ENCODE measurements at regions not wholly inside any gene's neighbourhood (a gene's known extent, or its start where the extent isn't known, plus 50 kb on each side); places are given as distances from the start of the nearest gene placed in this dataset.

GRCh38 chr3:20760981-20761380 is 575.0 kb upstream of the SGO1 start:
- TF ChIP-seq CTCF (IDR thresholded peaks at IDR 0.05): no peak
- TF ChIP-seq POLR2A (IDR thresholded peaks at IDR 0.05): no peak
- TF ChIP-seq POLR2AphosphoS5 (IDR thresholded peaks at IDR 0.05; ENCODE audit: insufficient read depth in 1 of 2, low read depth in 1 of 2): no peak

All from vagina (tissue), 2 donors.